Stimulated activated naive CD8-positive, alpha-beta T cell treated with anti-CD3 and anti-CD28 coated beads, Interleukin-15, Interleukin-2, amounts not matched to agents 100 ng/mL and 50 ng/mL, for 24 hours (primary cell): ENCODE measurements at regions not wholly inside any gene's neighbourhood (a gene's known extent, or its start where the extent isn't known, plus 50 kb on each side); places are given as distances from the start of the nearest gene placed in this dataset.

Experiments
- H3K27ac Mint-ChIP-seq: one replicate; pipeline ENCODE4 v1.8.0; 2021; ENCODE audit warnings: mild to moderate bottlenecking, mixed read lengths
- H3K27me3 Mint-ChIP-seq: one replicate; pipeline ENCODE4 v1.8.0; 2021; ENCODE audit warnings: mixed read lengths
- H3K36me3 Mint-ChIP-seq: one replicate; pipeline ENCODE4 v1.8.0; 2021; ENCODE audit warnings: low read depth, mixed read lengths
- H3K4me1 Mint-ChIP-seq: one replicate; pipeline ENCODE4 v1.8.0; 2021; ENCODE audit warnings: low read depth, mixed read lengths
- H3K4me3 Mint-ChIP-seq: one replicate; pipeline ENCODE4 v1.8.0; 2021; ENCODE audit warnings: mild to moderate bottlenecking, mixed read lengths
- H3K9me3 Mint-ChIP-seq: one replicate; pipeline ENCODE4 v1.8.0; 2021; ENCODE audit warnings: mixed read lengths

GRCh38 chr9:99555792-99556191, 265.9 kb upstream of the NR4A3 start:
- Mint-ChIP-seq H3K4me3 (no peak overlapping the region), H3K36me3 (no peaks in the 10 kb centered on the region), H3K27ac (no peak overlapping the region), H3K27me3 (peaks cover 29% of the 10 kb centered on the region), H3K9me3 (peaks cover 20% of the 10 kb centered on the region), H3K4me1 (no peaks in the 10 kb centered on the region)

- no peaks in the 10 kb centered on the region for H3K36me3 Mint-ChIP-seq
- H3K27ac Mint-ChIP-seq: no peak overlapping the region
- peaks cover 22% of the 10 kb centered on the region for H3K27me3 Mint-ChIP-seq
- H3K4me3 Mint-ChIP-seq: no peak overlapping the region
- no peaks in the 10 kb centered on the region for H3K4me1 Mint-ChIP-seq
- H3K9me3 Mint-ChIP-seq: peaks cover 14% of the 10 kb centered on the region
Observed at GRCh38 chr9:99556998-99557397, 264.7 kb upstream of the NR4A3 start.

- Mint-ChIP-seq H3K4me3 (no peak overlapping the region), H3K27me3 (peaks cover 14% of the 10 kb centered on the region), H3K27ac (no peak overlapping the region), H3K36me3 (no peaks in the 10 kb centered on the region), H3K4me1 (no peaks in the 10 kb centered on the region), H3K9me3 (peaks cover 8% of the 10 kb centered on the region)
Observed at GRCh38 chr9:99557816-99558215, 263.9 kb upstream of the NR4A3 start.

- H3K4me1 Mint-ChIP-seq: no peaks in the 10 kb centered on the region
Observed at GRCh38 chr9:99559776-99560175, 261.9 kb upstream of the NR4A3 start.

GRCh38 chr9:99560561-99560960, 261.1 kb upstream of the NR4A3 start:
- H3K4me3 Mint-ChIP-seq: no peak overlapping the region
- peaks cover 8% of the 10 kb centered on the region for H3K27me3 Mint-ChIP-seq
- H3K27ac Mint-ChIP-seq: no peak overlapping the region
- no peaks in the 10 kb centered on the region for H3K36me3 Mint-ChIP-seq
- no peaks in the 10 kb centered on the region for H3K4me1 Mint-ChIP-seq
- peaks cover 8% of the 10 kb centered on the region for H3K9me3 Mint-ChIP-seq

More at GRCh38 chr9:99559776-99560175, 261.9 kb upstream of the NR4A3 start:
- Mint-ChIP-seq H3K27ac (no peak overlapping the region), H3K4me3 (no peak overlapping the region), H3K27me3 (peaks cover 8% of the 10 kb centered on the region), H3K9me3 (peaks cover 8% of the 10 kb centered on the region), H3K36me3 (no peaks in the 10 kb centered on the region)

GRCh38 chr9:99561509-99561917, 260.2 kb upstream of the NR4A3 start:
- H3K36me3 Mint-ChIP-seq: no peaks in the 10 kb centered on the region

GRCh38 chr9:99561961-99562565, 259.6 kb upstream of the NR4A3 start:
- Mint-ChIP-seq H3K36me3 (no peaks in the 10 kb centered on the region), H3K27me3 (peaks cover 18% of the 10 kb centered on the region), H3K4me3 (no peak overlapping the region), H3K4me1 (no peaks in the 10 kb centered on the region), H3K27ac (no peak overlapping the region), H3K9me3 (peaks cover 8% of the 10 kb centered on the region)

More at GRCh38 chr9:99561509-99561917, 260.2 kb upstream of the NR4A3 start:
- no peaks in the 10 kb centered on the region for H3K4me1 Mint-ChIP-seq
- peaks cover 8% of the 10 kb centered on the region for H3K9me3 Mint-ChIP-seq
- H3K4me3 Mint-ChIP-seq: no peak overlapping the region
- H3K27ac Mint-ChIP-seq: no peak overlapping the region
- peaks cover 16% of the 10 kb centered on the region for H3K27me3 Mint-ChIP-seq

GRCh38 chr9:99563364-99563763, 258.3 kb upstream of the NR4A3 start:
- Mint-ChIP-seq H3K27ac (no peak overlapping the region), H3K4me3 (no peak overlapping the region), H3K9me3 (no peaks in the 10 kb centered on the region), H3K27me3 (peaks cover 13% of the 10 kb centered on the region), H3K4me1 (no peaks in the 10 kb centered on the region), H3K36me3 (no peaks in the 10 kb centered on the region)

- H3K9me3 Mint-ChIP-seq: no peaks in the 10 kb centered on the region
- no peak overlapping the region for H3K27ac Mint-ChIP-seq
- H3K27me3 Mint-ChIP-seq: peaks cover 13% of the 10 kb centered on the region
Observed at GRCh38 chr9:99565203-99565602, 256.5 kb upstream of the NR4A3 start.

GRCh38 chr9:99567436-99567835, 254.2 kb upstream of the NR4A3 start:
- Mint-ChIP-seq H3K9me3 (no peaks in the 10 kb centered on the region), H3K27me3 (peaks cover 25% of the 10 kb centered on the region), H3K36me3 (no peaks in the 10 kb centered on the region), H3K4me1 (no peaks in the 10 kb centered on the region), H3K27ac (no peak overlapping the region), H3K4me3 (no peak overlapping the region)

More at GRCh38 chr9:99565203-99565602, 256.5 kb upstream of the NR4A3 start:
- H3K4me1 Mint-ChIP-seq: no peaks in the 10 kb centered on the region
- H3K36me3 Mint-ChIP-seq: no peaks in the 10 kb centered on the region
- no peak overlapping the region for H3K4me3 Mint-ChIP-seq

- no peaks in the 10 kb centered on the region for H3K36me3 Mint-ChIP-seq
- H3K27me3 Mint-ChIP-seq: peaks cover 21% of the 10 kb centered on the region
- H3K27ac Mint-ChIP-seq: no peak overlapping the region
- no peaks in the 10 kb centered on the region for H3K9me3 Mint-ChIP-seq
- no peak overlapping the region for H3K4me3 Mint-ChIP-seq
- no peaks in the 10 kb centered on the region for H3K4me1 Mint-ChIP-seq
Observed at GRCh38 chr9:99569840-99570239, 251.8 kb upstream of the NR4A3 start.

- Mint-ChIP-seq H3K9me3 (no peaks in the 10 kb centered on the region), H3K4me3 (no peak overlapping the region), H3K27ac (no peak overlapping the region), H3K4me1 (peaks cover 3% of the 10 kb centered on the region), H3K36me3 (no peaks in the 10 kb centered on the region), H3K27me3 (peaks cover 12% of the 10 kb centered on the region)
Observed at GRCh38 chr9:99572567-99572966, 249.1 kb upstream of the NR4A3 start.

- Mint-ChIP-seq H3K27ac (no peak overlapping the region), H3K36me3 (no peaks in the 10 kb centered on the region), H3K27me3 (peaks cover 12% of the 10 kb centered on the region), H3K4me3 (no peak overlapping the region), H3K9me3 (no peaks in the 10 kb centered on the region), H3K4me1 (peaks cover 3% of the 10 kb centered on the region)
Observed at GRCh38 chr9:99573085-99573484, 248.6 kb upstream of the NR4A3 start.

GRCh38 chr9:99573886-99574285, 247.8 kb upstream of the NR4A3 start:
- H3K36me3 Mint-ChIP-seq: no peaks in the 10 kb centered on the region
- no peaks in the 10 kb centered on the region for H3K9me3 Mint-ChIP-seq
- H3K4me1 Mint-ChIP-seq: peaks cover 3% of the 10 kb centered on the region
- peaks cover 12% of the 10 kb centered on the region for H3K27me3 Mint-ChIP-seq
- H3K4me3 Mint-ChIP-seq: no peak overlapping the region
- H3K27ac Mint-ChIP-seq: no peak overlapping the region

- H3K4me1 Mint-ChIP-seq: peaks cover 3% of the 10 kb centered on the region
- peaks cover 8% of the 10 kb centered on the region for H3K27me3 Mint-ChIP-seq
- H3K27ac Mint-ChIP-seq: no peak overlapping the region
- no peak overlapping the region for H3K4me3 Mint-ChIP-seq
- no peaks in the 10 kb centered on the region for H3K9me3 Mint-ChIP-seq
- H3K36me3 Mint-ChIP-seq: no peaks in the 10 kb centered on the region
Observed at GRCh38 chr9:99576002-99576401, 245.7 kb upstream of the NR4A3 start.

- H3K4me3 Mint-ChIP-seq: no peak overlapping the region
- no peaks in the 10 kb centered on the region for H3K9me3 Mint-ChIP-seq
- peaks cover 5% of the 10 kb centered on the region for H3K27me3 Mint-ChIP-seq
- H3K27ac Mint-ChIP-seq: no peak overlapping the region
- H3K4me1 Mint-ChIP-seq: peaks cover 3% of the 10 kb centered on the region
- H3K36me3 Mint-ChIP-seq: no peaks in the 10 kb centered on the region
Observed at GRCh38 chr9:99576876-99577275, 244.8 kb upstream of the NR4A3 start.
